AG09319 (cell line): ENCODE measurements at regions not wholly inside any gene's neighbourhood (a gene's known extent, or its start where the extent isn't known, plus 50 kb on each side); places are given as distances from the start of the nearest gene placed in this dataset.

Experiments used
- DNase-seq: peaks from one replicate; pipeline ENCODE4 v3.0.0-alpha.2; 2010; ENCODE audit warnings: low read depth; ENCODE audit errors: extremely low read depth
- TF ChIP-seq, protein P1 (sequence below): IDR thresholded peaks from 2 replicates; pipeline ENCODE4 v1.5.1; 2011; ENCODE audit warnings: low read depth, mild to moderate bottlenecking, inconsistent platforms, low read length, moderate library complexity

- TF ChIP-seq, protein P1, sequence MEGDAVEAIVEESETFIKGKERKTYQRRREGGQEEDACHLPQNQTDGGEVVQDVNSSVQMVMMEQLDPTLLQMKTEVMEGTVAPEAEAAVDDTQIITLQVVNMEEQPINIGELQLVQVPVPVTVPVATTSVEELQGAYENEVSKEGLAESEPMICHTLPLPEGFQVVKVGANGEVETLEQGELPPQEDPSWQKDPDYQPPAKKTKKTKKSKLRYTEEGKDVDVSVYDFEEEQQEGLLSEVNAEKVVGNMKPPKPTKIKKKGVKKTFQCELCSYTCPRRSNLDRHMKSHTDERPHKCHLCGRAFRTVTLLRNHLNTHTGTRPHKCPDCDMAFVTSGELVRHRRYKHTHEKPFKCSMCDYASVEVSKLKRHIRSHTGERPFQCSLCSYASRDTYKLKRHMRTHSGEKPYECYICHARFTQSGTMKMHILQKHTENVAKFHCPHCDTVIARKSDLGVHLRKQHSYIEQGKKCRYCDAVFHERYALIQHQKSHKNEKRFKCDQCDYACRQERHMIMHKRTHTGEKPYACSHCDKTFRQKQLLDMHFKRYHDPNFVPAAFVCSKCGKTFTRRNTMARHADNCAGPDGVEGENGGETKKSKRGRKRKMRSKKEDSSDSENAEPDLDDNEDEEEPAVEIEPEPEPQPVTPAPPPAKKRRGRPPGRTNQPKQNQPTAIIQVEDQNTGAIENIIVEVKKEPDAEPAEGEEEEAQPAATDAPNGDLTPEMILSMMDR = no peak
- no peak for DNase-seq
Observed at GRCh38 chr20:61056627-61057442, 195.2 kb upstream of the CDH4 start.

DNA sequence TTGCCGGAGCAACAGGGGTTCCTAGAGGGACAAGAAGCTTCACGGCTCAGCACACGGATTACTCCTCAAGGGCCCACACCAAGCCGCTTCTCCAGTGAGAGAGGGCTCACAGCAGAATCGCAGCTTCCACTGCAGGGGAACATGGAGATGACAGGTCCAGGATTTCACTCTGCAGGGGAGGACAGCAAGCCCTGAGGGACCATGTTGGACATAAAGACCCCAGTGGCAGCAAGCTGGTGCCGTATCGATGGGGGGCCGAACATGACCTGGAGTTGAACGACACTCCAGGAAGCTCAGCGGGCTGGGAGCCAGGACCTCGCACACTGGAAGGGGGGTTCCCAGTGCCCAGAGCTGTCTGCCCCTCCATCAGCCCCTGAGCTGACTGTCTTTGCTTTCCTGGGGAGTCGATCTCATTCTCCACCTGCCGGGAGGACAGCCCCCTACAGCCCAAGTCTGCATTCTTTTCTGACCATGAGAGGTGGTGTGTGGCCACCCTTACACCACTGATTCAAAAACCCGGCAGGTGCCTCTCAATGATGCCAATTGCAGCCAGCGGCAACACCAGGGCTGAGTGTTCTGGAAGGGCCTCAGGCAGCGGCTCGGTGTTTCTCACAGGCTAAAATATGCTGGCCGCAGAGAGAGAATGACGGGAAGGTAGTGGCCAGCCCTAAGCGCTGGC lies 194.5 kb upstream of the CDH4 start:
- TF ChIP-seq, protein P1 = no peak
- no peak for DNase-seq

DNA sequence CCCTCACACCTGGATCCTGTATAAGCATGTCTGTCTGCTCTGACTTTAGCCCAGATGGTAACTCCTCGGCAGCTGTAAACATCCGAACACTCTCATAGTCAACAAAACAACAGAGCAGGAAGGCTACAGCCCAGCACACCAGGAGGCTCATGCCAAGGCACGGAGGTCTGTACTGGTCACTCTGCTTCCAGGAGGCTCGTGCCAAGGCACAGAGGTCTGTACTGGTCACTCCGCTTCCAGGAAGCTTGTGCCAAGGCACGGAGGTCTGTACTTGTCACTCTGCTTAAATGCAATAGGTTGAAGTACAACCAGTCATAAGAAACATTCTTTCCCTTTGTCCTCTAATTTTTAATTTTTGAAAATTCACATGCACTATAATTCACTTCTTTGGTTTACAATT lies 190.1 kb upstream of the CDH4 start:
- TF ChIP-seq, protein P1 = no peak
- no peak for DNase-seq

DNA sequence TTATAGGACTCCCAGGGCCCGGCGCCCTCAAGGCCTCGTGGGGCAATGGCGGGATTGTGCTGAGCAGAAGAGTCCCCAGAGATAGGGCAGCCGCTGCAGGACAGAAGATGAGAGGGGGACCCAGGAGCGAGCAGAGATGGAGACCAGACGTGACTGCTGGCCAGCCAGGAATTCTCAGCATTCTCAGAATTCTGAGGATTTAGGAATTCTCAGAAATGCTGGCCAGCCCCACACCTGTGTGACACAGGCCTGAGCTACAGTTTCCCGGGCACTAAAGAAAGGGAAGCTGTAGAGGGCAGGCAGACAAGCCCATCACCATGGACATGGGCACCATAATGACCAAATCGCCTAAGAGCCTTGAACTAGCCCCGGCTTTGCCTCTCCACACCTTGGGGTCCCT lies 186.2 kb upstream of the CDH4 start:
- TF ChIP-seq, protein P1 = no peak
- DNase-seq = no peak

GRCh38 chr20:61066526-61066925 lies 185.5 kb upstream of the CDH4 start:
- DNase-seq = no peak
- TF ChIP-seq, protein P1 = no peak

DNA sequence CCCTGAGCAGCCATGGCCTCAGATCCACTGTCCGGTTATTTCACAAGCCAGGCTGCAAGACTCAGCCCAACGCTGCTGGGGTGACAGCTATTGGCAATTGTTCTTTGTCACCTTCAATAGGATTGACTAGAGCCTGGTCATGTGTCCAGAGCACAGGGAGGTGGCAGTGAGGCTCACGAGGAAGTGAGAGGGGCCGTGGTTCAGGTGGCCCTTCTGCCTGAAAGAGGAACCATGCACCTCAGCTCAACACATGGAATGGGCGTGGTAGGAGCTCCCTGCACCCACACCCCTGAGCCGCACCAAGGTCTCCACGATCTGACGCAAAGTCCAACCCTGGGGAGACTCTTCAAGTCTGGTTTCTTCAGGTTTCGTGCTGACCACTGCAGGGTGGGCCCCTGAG lies 184.8 kb upstream of the CDH4 start:
- DNase-seq = no peak
- TF ChIP-seq, protein P1 = no peak

GRCh38 chr20:61072398-61072797 lies 179.7 kb upstream of the CDH4 start:
- TF ChIP-seq, protein P1 = no peak
- no peak for DNase-seq
